HL-60 (cell line): ENCODE measurements at regions not wholly inside any gene's neighbourhood (a gene's known extent, or its start where the extent isn't known, plus 50 kb on each side); places are given as distances from the start of the nearest gene placed in this dataset.

Experiments used
- DNase-seq, 2 experiments: peaks; one replicate each; pipeline ENCODE4 v3.0.0-alpha.2; 2010 to 2020; ENCODE audit warnings: low read depth in 1 of 2, low spot score in 1 of 2
- H3K27ac ChIP-seq: fragments of 250-450 bp; sonication (Bioruptor Pico); replicated peaks from 2 replicates; pipeline ENCODE4 v1.5.1; 2020; ENCODE audit warnings: mild to moderate bottlenecking, moderate library complexity
- H3K27me3 ChIP-seq: fragments of 250-450 bp; sonication (Bioruptor Pico); 2 replicates; pipeline ENCODE4 v1.5.1; 2021; ENCODE audit warnings: mild to moderate bottlenecking, moderate library complexity; ENCODE audit not compliant: insufficient read depth, poor library complexity, severe bottlenecking
- H3K4me3 ChIP-seq: replicated peaks from 2 replicates; pipeline ENCODE4 v1.5.1; 2011; ENCODE audit warnings: mild to moderate bottlenecking, control low read depth, low read length; ENCODE audit not compliant: insufficient read depth
- CTCF ChIP-seq: IDR thresholded peaks from one replicate; pipeline ENCODE4 v1.5.1; 2011; ENCODE audit warnings: low read length, control low read depth, inconsistent platforms; ENCODE audit not compliant: insufficient read depth
- GABPA ChIP-seq: IDR thresholded peaks from 2 replicates; pipeline ENCODE4 v1.6.1; 2012; ENCODE audit warnings: low read depth
- POLR2AphosphoS5 ChIP-seq: IDR thresholded peaks from 2 replicates; pipeline ENCODE4 v1.6.1; 2012; ENCODE audit warnings: low read depth
- SPI1 ChIP-seq: IDR thresholded peaks from 2 replicates; pipeline ENCODE4 v1.6.1; 2012; ENCODE audit warnings: low read depth, mild to moderate bottlenecking, borderline replicate concordance
- TF ChIP-seq, protein P1 (sequence below): IDR thresholded peaks from 2 replicates; pipeline ENCODE4 v1.6.1; 2012; ENCODE audit warnings: low read depth; ENCODE audit not compliant: insufficient replicate concordance

GRCh38 chr1:57951390-57951789 is 527.5 kb upstream of the DAB1 start:
- Histone ChIP-seq H3K27ac (no peak overlapping the region), H3K27me3 (no peaks in the 10 kb centered on the region), H3K4me3 (no peak overlapping the region)
- no peak for TF ChIP-seq SPI1
- TF ChIP-seq, protein P1, sequence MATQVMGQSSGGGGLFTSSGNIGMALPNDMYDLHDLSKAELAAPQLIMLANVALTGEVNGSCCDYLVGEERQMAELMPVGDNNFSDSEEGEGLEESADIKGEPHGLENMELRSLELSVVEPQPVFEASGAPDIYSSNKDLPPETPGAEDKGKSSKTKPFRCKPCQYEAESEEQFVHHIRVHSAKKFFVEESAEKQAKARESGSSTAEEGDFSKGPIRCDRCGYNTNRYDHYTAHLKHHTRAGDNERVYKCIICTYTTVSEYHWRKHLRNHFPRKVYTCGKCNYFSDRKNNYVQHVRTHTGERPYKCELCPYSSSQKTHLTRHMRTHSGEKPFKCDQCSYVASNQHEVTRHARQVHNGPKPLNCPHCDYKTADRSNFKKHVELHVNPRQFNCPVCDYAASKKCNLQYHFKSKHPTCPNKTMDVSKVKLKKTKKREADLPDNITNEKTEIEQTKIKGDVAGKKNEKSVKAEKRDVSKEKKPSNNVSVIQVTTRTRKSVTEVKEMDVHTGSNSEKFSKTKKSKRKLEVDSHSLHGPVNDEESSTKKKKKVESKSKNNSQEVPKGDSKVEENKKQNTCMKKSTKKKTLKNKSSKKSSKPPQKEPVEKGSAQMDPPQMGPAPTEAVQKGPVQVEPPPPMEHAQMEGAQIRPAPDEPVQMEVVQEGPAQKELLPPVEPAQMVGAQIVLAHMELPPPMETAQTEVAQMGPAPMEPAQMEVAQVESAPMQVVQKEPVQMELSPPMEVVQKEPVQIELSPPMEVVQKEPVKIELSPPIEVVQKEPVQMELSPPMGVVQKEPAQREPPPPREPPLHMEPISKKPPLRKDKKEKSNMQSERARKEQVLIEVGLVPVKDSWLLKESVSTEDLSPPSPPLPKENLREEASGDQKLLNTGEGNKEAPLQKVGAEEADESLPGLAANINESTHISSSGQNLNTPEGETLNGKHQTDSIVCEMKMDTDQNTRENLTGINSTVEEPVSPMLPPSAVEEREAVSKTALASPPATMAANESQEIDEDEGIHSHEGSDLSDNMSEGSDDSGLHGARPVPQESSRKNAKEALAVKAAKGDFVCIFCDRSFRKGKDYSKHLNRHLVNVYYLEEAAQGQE = no peak
- no peak for TF ChIP-seq GABPA
- TF ChIP-seq CTCF = no peak
- no peak for TF ChIP-seq POLR2AphosphoS5
- no peak for DNase-seq

DNA sequence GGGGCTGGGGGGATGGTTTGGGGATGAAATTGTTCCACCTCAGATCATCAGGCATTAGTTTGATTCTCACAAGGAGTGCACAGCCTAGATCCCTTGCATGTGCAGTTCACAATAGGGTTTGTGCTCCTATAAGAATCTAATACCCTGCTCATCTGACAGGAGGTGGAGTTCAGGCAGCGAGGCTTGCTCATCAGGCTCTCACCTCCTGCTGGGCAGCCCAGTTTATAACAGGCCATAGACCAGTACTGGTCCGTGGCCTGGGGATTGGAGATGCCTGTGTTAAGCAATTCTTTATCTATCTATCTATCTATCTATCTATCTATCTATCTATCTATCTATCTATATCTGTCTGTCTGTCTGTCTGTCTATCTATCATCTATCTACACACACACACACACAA is 525.3 kb upstream of the DAB1 start:
- Histone ChIP-seq H3K27ac (no peak overlapping the region), H3K4me3 (no peak overlapping the region), H3K27me3 (no peaks in the 10 kb centered on the region)
- TF ChIP-seq GABPA (no peak), SPI1 (no peak)
- DNase-seq = no peak

GRCh38 chr1:57947471-57947870 is 523.6 kb upstream of the DAB1 start:
- no peaks in the 10 kb centered on the region for H3K27me3 ChIP-seq
- no peak for DNase-seq
- H3K4me3 ChIP-seq = no peak overlapping the region
- H3K27ac ChIP-seq = no peak overlapping the region
- no peak for TF ChIP-seq POLR2AphosphoS5
- TF ChIP-seq GABPA = no peak
- TF ChIP-seq CTCF = no peak
- TF ChIP-seq, protein P1 = no peak
- no peak for TF ChIP-seq SPI1

- no peak for TF ChIP-seq SPI1
- TF ChIP-seq, protein P1 = no peak
- no peak for TF ChIP-seq GABPA
- no peak for DNase-seq
- H3K27me3 ChIP-seq = no peaks in the 10 kb centered on the region
Observed at GRCh38 chr1:57945045-57945444, 521.2 kb upstream of the DAB1 start.

More at GRCh38 chr1:57945045-57945444, 521.2 kb upstream of the DAB1 start:
- Histone ChIP-seq H3K4me3 (no peak overlapping the region), H3K27ac (no peak overlapping the region)
